C4-2B (cell line): ENCODE measurements at regions not wholly inside any gene's neighbourhood (a gene's known extent, or its start where the extent isn't known, plus 50 kb on each side); places are given as distances from the start of the nearest gene placed in this dataset.

Source experiments
- ZFX ChIP-seq: fragments of 450-650 bp; IDR thresholded peaks from 2 replicates; pipeline ENCODE4 v1.6.1; 2017
- TF ChIP-seq, protein P1 (sequence below): fragments of 450-650 bp; conservative IDR thresholded peaks from 2 replicates; pipeline ENCODE4 v1.5.1; 2017; ENCODE audit warnings: mild to moderate bottlenecking

DNA sequence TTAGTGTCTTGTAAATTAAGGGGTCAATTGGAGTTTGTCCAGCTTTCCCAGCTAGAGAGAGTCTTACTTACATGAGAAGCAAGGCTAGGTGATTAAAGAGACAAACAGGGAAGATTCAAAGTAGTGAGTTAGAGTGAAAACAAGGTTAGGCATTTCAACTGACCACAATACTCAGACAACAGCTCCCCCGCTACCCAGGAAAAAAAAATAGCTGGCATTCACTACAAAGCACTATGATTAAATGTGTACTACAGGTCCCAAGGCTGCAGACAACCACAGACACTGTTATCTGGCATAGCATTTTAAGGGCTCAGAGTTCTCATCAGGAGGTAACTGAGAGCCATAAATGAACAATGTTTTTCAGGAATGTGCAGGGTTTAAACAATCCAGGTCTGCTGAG, 680.9 kb downstream of the TMEM121 start:
- TF ChIP-seq, protein P1, sequence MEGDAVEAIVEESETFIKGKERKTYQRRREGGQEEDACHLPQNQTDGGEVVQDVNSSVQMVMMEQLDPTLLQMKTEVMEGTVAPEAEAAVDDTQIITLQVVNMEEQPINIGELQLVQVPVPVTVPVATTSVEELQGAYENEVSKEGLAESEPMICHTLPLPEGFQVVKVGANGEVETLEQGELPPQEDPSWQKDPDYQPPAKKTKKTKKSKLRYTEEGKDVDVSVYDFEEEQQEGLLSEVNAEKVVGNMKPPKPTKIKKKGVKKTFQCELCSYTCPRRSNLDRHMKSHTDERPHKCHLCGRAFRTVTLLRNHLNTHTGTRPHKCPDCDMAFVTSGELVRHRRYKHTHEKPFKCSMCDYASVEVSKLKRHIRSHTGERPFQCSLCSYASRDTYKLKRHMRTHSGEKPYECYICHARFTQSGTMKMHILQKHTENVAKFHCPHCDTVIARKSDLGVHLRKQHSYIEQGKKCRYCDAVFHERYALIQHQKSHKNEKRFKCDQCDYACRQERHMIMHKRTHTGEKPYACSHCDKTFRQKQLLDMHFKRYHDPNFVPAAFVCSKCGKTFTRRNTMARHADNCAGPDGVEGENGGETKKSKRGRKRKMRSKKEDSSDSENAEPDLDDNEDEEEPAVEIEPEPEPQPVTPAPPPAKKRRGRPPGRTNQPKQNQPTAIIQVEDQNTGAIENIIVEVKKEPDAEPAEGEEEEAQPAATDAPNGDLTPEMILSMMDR, result no peak
- no peak for TF ChIP-seq ZFX
